Colonic mucosa (tissue), 4 donors: ENCODE measurements at regions not wholly inside any gene's neighbourhood (a gene's known extent, or its start where the extent isn't known, plus 50 kb on each side); places are given as distances from the start of the nearest gene placed in this dataset.

Experiments
- DNase-seq: peaks from one replicate; pipeline ENCODE4 v3.0.0-alpha.2; 2020
- H3K27ac ChIP-seq: fragments of 200-600 bp; one replicate; pipeline ENCODE4 v1.8.0; 2021
- H3K27me3 ChIP-seq: fragments of 200-600 bp; one replicate; pipeline ENCODE4 v1.8.0; 2021
- H3K36me3 ChIP-seq: fragments of 200-600 bp; one replicate; pipeline ENCODE4 v1.8.0; 2021
- H3K4me1 ChIP-seq: fragments of 200-600 bp; one replicate; pipeline ENCODE4 v1.8.0; 2021; ENCODE audit warnings: mild to moderate bottlenecking
- H3K4me3 ChIP-seq: fragments of 200-600 bp; one replicate; pipeline ENCODE4 v1.8.0; 2021
- H3K9ac ChIP-seq, 2 donors: one replicate each; pipeline ENCODE4 v1.7.0; 2013; ENCODE audit warnings: control low read depth in 2 of 2, low read depth in 2 of 2, low read length in 2 of 2
- H3K9me3 ChIP-seq: fragments of 200-600 bp; one replicate; pipeline ENCODE4 v1.8.0; 2021
- CTCF ChIP-seq: fragments of 200-600 bp; IDR thresholded peaks from one replicate; pipeline ENCODE4 v1.8.0; 2022; ENCODE audit warnings: antibody characterized with exemption, mild to moderate bottlenecking
- intact Hi-C: fragments of 100-400 bp; cut with DNase I; formaldehyde crosslinking; loops from one replicate; pipeline ENCODE4 v1.14.1; 2022
- donor health status: healthy.
- donor health status: DM: no; HTN: no; CAD: no.
- donor health status: DM: no; HTN: no; CAD: no.

GRCh38 chr6:29999416-29999815 lies 57.1 kb downstream of the HLA-A start:
- TF ChIP-seq CTCF, result no peak
- H3K9ac ChIP-seq, result no peak overlapping the region
- intact Hi-C loops, result no loop called here
- H3K36me3 ChIP-seq, result no peaks in the 10 kb centered on the region
- H3K4me1 ChIP-seq, result no peaks in the 10 kb centered on the region
- H3K27me3 ChIP-seq, result no peaks in the 10 kb centered on the region
- peak; percentile 6 for DNase-seq
- no peak overlapping the region for H3K27ac ChIP-seq
- no peak overlapping the region for H3K4me3 ChIP-seq
- no peaks in the 10 kb centered on the region for H3K9me3 ChIP-seq

GRCh38 chr6:30000156-30000791 lies 57.9 kb downstream of the HLA-A start:
- H3K27me3 ChIP-seq, result no peaks in the 10 kb centered on the region
- intact Hi-C loops, result no loop called here
- no peaks in the 10 kb centered on the region for H3K9me3 ChIP-seq
- no peaks in the 10 kb centered on the region for H3K36me3 ChIP-seq
- no peak overlapping the region for H3K4me3 ChIP-seq
- TF ChIP-seq CTCF, result no peak
- H3K27ac ChIP-seq, result no peak overlapping the region
- H3K9ac ChIP-seq, result no peak overlapping the region
- peak; percentile 4 for DNase-seq
- H3K4me1 ChIP-seq, result no peaks in the 10 kb centered on the region

- DNase-seq, result no peak
- peaks cover 5% of the 10 kb centered on the region for H3K4me1 ChIP-seq
- intact Hi-C loops, result no loop called here
- no peaks in the 10 kb centered on the region for H3K36me3 ChIP-seq
- no peaks in the 10 kb centered on the region for H3K27me3 ChIP-seq
- no peak overlapping the region for H3K4me3 ChIP-seq
- H3K9ac ChIP-seq, result no peak overlapping the region
- no peak overlapping the region for H3K27ac ChIP-seq
- H3K9me3 ChIP-seq, result no peaks in the 10 kb centered on the region
- TF ChIP-seq CTCF, result no peak
These were observed 58.2 kb upstream of the POLR1H start for GRCh38 chr6:30002871-30003270.

GRCh38 chr6:30005482-30005881 lies 55.6 kb upstream of the POLR1H start:
- Histone ChIP-seq H3K4me1 (peaks cover 5% of the 10 kb centered on the region), H3K4me3 (no peak overlapping the region), H3K27me3 (no peaks in the 10 kb centered on the region), H3K9ac (no peak overlapping the region), H3K27ac (no peak overlapping the region), H3K36me3 (no peaks in the 10 kb centered on the region), H3K9me3 (no peaks in the 10 kb centered on the region)
- no peak for TF ChIP-seq CTCF
- intact Hi-C loops, result no loop called here
- no peak for DNase-seq

- intact Hi-C loops, result no loop called here
- H3K36me3 ChIP-seq, result no peaks in the 10 kb centered on the region
These were observed 54.6 kb upstream of the POLR1H start for GRCh38 chr6:30006170-30007131.

More at GRCh38 chr6:30006170-30007131, 54.6 kb upstream of the POLR1H start:
- no peak overlapping the region for H3K27ac ChIP-seq
- peak overlapping the region; percentile 60 for H3K4me3 ChIP-seq
- H3K9me3 ChIP-seq, result no peaks in the 10 kb centered on the region
- peaks cover 5% of the 10 kb centered on the region for H3K4me1 ChIP-seq
- peak; percentile 38 for DNase-seq
- peak overlapping the region; percentile 51 to 55 for H3K9ac ChIP-seq
- TF ChIP-seq CTCF, result no peak
- H3K27me3 ChIP-seq, result no peaks in the 10 kb centered on the region
